ENCODE measurements at regions not wholly inside any gene's neighbourhood (a gene's known extent, or its start where the extent isn't known, plus 50 kb on each side); places are given as distances from the start of the nearest gene placed in this dataset.

DNA sequence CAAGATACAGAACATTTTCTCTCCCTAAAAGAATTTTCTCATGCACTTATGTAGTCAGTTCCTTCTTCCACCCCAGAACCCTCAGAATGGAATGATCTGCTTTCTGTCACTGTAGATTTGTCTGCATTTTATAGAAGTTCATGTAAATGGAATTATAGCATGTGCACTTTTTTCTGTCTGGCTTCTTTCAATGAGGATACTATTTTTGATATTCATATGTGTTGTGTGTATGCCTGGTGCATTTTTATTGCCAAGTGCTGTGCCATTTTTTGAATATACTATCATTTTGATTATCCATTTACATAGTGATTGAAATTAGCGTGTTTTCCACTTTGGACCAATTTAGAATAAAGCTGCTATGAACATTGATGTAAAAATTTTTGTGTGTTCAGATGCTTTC lies 156.6 kb upstream of the ALCAM start:
- TF ChIP-seq POLR2AphosphoS2 (conservative IDR thresholded peaks at IDR 0.05; ENCODE audit: low read length): no peak
- no peak for TF ChIP-seq ESRRA (IDR thresholded peaks at IDR 0.05; ENCODE audit: borderline replicate concordance, low read length)
- no peak for TF ChIP-seq NPAS2 (CRISPR knock-in tag; IDR thresholded peaks at IDR 0.05; ENCODE audit: borderline replicate concordance)
- no peak for TF ChIP-seq RNF2 (IDR thresholded peaks at IDR 0.05; ENCODE audit: borderline replicate concordance, low read depth)
- no peak for TF ChIP-seq CHD2 (IDR thresholded peaks at IDR 0.05; ENCODE audit: low read length, partially characterized antibody)
- no peak for TF ChIP-seq CBX2 (IDR thresholded peaks at IDR 0.05; ENCODE audit: borderline replicate concordance, low read depth)
- no peak for TF ChIP-seq HOXB13 (CRISPR knock-in tag; IDR thresholded peaks at IDR 0.05; ENCODE audit: low read depth)
- TF ChIP-seq, protein P1, sequence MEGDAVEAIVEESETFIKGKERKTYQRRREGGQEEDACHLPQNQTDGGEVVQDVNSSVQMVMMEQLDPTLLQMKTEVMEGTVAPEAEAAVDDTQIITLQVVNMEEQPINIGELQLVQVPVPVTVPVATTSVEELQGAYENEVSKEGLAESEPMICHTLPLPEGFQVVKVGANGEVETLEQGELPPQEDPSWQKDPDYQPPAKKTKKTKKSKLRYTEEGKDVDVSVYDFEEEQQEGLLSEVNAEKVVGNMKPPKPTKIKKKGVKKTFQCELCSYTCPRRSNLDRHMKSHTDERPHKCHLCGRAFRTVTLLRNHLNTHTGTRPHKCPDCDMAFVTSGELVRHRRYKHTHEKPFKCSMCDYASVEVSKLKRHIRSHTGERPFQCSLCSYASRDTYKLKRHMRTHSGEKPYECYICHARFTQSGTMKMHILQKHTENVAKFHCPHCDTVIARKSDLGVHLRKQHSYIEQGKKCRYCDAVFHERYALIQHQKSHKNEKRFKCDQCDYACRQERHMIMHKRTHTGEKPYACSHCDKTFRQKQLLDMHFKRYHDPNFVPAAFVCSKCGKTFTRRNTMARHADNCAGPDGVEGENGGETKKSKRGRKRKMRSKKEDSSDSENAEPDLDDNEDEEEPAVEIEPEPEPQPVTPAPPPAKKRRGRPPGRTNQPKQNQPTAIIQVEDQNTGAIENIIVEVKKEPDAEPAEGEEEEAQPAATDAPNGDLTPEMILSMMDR (IDR thresholded peaks at IDR 0.05): no peak
- TF ChIP-seq MAZ (IDR thresholded peaks at IDR 0.05; ENCODE audit: borderline replicate concordance, low read depth, low read length): no peak
- TF ChIP-seq, protein P2, sequence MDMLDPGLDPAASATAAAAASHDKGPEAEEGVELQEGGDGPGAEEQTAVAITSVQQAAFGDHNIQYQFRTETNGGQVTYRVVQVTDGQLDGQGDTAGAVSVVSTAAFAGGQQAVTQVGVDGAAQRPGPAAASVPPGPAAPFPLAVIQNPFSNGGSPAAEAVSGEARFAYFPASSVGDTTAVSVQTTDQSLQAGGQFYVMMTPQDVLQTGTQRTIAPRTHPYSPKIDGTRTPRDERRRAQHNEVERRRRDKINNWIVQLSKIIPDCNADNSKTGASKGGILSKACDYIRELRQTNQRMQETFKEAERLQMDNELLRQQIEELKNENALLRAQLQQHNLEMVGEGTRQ (IDR thresholded peaks at IDR 0.05): no peak
- TF ChIP-seq JUNB (IDR thresholded peaks at IDR 0.05): no peak
- no peak for TF ChIP-seq HOXA7 (CRISPR knock-in tag; IDR thresholded peaks at IDR 0.05)
- TF ChIP-seq, protein P3, sequence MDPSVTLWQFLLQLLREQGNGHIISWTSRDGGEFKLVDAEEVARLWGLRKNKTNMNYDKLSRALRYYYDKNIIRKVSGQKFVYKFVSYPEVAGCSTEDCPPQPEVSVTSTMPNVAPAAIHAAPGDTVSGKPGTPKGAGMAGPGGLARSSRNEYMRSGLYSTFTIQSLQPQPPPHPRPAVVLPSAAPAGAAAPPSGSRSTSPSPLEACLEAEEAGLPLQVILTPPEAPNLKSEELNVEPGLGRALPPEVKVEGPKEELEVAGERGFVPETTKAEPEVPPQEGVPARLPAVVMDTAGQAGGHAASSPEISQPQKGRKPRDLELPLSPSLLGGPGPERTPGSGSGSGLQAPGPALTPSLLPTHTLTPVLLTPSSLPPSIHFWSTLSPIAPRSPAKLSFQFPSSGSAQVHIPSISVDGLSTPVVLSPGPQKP (IDR thresholded peaks at IDR 0.05; ENCODE audit: low read depth, low read length): no peak
- TF ChIP-seq POLR2A (IDR thresholded peaks at IDR 0.05; ENCODE audit: low read length): no peak

All from A549 (cell line).